CD4-positive, alpha-beta T cell treated with Interleukin-21 for 1 hour (primary cell): ENCODE measurements at regions not wholly inside any gene's neighbourhood (a gene's known extent, or its start where the extent isn't known, plus 50 kb on each side); places are given as distances from the start of the nearest gene placed in this dataset.

Experiments
- DNase-seq: peaks from one replicate; pipeline ENCODE4 v3.0.0-alpha.2; 2020

GRCh38 chr14:82390586-82390985, 856.9 kb upstream of the SEL1L start:
- DNase-seq = no peak

DNA sequence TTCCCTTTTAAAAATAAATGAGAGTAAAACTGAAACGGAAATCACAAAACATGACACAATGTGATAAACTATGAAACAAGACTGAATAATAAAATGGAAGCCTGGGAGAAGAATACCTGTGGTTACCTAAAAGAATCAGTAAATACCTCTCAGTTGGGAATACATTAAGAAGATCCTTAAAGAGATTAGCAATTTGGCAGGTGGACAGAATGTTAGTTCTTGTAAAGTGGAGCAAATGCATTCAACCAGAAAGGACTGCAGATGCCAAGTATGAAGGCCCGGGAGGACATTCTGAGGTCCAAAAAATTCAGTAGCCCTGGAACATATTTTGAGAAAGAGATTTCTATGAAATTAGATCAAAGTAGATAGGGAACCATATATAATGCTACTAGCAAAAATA, 861.3 kb upstream of the SEL1L start:
- DNase-seq = no peak

DNA sequence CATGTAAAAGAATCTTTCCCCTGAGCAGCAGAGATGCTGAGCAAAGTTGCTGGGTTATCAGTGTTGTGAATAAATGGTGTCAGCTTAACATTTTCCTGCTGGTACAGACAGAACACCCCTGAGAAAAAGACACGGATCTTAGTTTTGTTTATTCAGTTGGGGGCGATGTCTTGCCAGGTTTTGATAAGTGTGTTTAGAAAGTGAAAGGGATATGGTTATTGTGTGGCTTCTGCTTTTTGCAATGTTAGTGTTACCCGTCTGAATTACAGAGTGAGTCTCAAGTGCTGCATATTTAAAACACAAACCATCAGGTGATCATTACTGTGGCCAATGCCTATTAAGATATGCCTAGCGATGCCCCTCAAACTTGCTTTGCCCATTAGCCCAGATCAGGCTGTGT, 864.6 kb upstream of the SEL1L start:
- DNase-seq = no peak

DNA sequence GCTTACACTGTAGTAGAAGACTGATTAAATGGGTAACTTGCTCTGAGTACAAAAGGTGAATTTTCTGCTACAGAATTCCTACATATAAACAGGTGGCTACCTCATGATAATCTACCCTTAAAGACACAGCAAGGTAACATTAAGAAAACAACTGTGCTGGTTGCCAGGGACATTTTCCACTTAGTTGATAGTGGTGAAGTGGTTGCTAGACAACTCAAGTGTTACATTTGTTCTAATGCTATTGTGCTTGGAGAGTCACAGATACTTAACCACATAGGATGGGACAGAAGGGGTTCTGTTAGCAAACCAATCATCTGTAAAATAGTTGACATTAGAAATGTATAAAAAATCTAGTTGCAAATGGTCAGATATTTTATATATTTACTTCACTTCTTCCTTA, 870.3 kb upstream of the SEL1L start:
- DNase-seq = no peak

GRCh38 chr14:82410064-82410463, 876.4 kb upstream of the SEL1L start:
- no peak for DNase-seq

DNA sequence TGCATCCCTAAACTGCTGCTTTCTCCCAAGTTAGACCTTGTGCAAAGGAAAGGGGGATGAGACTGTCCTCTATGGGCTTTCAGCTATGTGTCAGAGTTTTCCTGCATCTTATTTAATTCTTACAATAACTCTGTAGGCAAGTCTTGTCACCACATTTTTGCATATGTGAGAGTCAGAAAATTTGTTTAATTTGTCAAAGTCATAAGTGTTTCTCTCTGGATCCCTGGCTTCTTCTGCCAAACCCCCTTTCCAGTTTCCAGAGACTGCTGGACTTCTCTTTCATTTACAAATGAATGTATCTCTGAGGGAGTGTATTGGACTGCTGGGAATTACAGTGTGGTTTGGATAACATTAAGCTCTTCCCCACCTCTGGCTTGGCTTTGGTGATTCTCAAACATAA, 877.6 kb upstream of the SEL1L start:
- no peak for DNase-seq

DNA sequence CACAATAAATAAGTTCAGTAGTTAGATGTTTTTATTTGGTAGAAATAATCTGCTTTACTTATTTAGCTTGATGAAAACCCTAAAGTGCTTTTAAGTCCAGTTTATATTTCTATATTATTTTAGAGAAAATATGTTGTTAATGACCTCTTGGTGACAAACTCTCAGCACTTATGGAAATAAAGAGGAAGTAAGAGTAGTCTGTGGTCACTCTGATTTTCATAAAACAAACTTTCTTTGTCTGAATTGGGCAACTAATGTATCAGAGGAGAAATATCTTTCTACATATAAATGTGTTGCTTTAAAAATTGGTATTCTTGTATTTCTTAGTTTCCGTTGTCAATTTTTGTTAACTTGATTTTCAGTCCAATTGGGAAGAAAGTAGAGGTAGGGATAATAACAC, 878.9 kb upstream of the SEL1L start:
- DNase-seq = no peak

DNA sequence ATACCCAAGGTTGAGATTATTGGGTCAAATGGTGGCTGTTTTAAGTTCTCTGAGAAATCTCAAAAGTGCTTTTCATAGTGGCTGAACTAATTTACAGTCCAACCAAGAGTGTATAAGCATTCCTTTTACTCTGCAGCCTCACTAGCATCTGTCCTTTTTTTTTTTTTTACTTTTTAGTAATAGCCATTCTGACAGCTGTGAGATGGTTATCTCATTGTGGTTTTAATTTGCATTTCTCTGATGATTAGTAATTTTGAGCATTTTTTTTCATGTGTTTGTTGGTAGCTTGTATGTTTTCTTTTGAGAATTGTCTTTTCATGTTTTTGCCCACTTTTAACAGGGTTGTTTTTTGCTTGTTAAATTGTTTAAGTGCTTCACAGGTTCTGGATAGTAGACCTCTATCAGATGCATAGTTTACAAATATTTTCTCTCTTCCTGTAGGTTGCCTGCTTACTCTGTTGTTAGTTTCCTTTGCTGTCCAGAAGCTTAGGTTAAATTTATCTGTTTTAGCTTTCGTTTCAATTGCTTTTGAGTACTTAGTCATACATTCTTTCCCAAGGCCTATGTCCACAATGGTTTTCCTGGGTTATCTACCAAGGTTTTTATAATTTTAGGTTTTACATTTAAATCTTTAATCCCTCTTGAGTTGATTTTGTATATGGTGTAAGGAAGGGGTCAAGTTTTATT, 881.3 kb upstream of the SEL1L start:
- DNase-seq = no peak

- no peak for DNase-seq
Measured at GRCh38 chr14:82419933-82420332, 886.3 kb upstream of the SEL1L start.

DNA sequence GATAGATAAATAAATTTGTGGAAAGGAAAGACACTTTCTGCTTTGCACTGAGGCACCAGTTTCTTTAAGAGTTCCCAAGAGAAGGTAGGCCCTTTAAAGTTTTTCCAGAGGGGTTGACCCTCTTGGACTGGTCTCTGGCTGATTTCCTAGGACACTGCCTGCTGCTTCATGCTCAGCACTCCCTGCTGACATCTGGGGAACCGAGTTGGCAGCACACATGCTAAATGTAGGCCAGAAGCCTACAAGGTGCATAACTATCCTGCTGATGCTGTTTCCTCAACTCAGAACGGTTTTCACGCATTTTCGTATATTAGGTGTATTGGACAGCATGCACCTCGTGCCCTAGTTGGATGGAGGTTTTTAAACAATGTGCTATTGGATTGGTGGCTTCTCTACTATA, 887.2 kb upstream of the SEL1L start:
- no peak for DNase-seq

DNA sequence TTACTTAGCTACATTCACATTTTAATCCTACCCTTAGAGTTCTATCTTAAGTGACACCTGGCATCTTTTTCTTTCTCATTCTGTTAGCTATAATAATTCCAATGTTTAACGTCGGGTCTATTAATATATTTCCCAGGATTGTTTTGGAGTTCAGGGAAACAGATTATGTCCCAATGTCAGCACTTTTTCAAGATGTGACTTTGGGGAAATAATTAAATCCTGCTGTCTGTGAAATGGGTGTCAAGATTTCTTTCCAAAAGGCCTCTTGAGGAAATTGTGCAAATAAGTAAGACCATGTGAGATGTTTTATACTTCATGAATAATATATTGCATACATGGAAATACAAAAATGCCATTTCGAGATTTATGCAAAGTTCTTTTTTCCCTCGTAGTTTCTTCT, 887.6 kb upstream of the SEL1L start:
- no peak for DNase-seq

- DNase-seq = no peak
Measured at GRCh38 chr14:82422230-82422629, 888.6 kb upstream of the SEL1L start.

- no peak for DNase-seq
Measured at GRCh38 chr14:82425261-82425660, 891.6 kb upstream of the SEL1L start.

GRCh38 chr14:82431031-82431430, 897.4 kb upstream of the SEL1L start:
- DNase-seq = no peak

DNA sequence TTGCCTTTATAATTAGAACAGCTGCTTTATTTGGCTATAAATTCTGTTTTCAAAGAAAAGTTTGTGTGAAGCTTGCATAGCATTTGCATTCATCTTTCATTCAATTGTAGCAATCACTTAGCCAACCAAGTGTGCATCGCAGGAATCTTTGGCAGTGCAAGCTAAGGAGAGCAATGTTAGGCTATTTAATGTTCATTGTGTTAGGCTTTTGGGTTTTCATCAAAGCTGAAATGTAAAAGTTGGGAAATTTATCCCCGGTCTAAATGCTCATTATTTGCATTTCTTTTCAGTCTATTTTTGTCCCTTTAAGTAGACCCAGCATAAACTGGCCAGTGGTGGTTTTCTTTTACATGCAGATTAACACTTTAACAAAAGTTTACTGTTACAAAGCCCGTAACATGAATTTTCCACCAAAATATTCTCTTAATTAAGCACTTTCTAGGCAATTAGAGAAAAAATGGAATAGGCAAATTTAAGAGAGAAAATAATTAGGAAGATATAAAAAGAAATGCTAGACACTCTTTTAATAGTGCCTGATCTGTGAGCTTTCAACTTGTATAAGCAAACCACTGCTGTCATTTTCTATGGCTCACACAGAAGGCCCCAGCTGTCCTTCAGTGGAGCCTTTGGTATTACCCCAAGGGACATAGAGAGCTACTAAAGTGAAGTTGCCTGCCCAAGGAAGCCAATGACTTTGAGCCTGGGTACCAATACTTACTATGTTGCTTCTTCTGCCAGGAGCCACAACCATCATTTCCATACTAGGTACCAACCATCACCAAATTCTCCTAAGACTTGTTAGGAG, 898.9 kb upstream of the SEL1L start:
- DNase-seq = no peak

GRCh38 chr14:82438436-82438835, 904.8 kb upstream of the SEL1L start:
- no peak for DNase-seq

GRCh38 chr14:82441270-82441669, 907.6 kb upstream of the SEL1L start:
- DNase-seq = no peak

DNA sequence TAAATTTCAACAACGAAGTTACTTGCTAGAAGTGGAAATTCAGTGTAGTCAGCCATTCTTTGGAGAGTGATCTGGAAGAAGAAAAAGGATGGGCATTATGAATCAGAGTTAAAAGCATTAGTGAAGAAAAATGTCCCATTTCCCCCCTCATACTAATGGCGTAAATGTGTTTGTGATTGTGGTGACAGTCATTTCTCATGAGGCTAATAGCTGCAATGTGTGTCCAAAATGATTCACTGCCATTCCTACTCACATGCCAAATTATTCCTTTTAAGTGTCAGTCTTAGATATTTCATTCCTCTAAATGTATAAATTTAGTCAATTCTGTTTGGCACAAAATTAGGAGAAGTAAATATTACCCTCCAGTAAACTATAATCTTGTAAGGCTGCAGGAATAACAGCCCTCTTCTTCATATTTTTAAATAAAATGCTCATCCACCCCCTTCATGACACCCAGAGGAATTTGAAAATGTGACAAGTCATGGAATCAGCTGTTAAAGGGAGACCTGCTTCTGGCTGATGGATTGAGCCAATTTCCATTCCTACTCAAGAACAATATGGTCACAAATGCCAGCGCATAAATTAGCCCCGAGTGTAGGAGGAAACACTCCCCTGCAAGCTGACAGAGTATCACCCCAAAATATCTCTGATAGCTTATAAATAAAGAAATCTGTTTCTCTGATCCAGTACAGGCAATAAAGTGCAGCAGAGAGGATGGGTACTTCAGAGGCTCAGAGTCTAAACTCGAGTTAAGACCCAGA, 912.3 kb upstream of the SEL1L start:
- DNase-seq = no peak

DNA sequence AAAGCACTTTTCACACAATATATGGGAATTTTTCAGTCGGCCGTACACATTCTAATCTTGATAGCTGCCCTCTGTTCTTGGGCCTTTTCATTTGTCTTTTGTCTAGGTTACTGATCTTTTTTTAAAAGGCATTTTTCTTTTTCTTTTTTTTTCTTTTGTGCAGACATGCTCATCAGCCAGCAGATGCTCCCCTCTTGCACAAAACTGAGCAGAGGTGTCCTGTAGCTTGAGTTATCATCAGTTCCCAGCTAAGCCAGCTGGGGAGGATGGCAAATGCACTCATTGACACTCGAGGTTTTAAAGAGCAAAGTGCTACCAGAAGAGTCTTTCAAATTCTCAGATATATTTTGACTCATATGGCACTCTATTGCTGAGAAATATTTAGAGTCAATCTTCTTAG, 913.9 kb upstream of the SEL1L start:
- no peak for DNase-seq

DNA sequence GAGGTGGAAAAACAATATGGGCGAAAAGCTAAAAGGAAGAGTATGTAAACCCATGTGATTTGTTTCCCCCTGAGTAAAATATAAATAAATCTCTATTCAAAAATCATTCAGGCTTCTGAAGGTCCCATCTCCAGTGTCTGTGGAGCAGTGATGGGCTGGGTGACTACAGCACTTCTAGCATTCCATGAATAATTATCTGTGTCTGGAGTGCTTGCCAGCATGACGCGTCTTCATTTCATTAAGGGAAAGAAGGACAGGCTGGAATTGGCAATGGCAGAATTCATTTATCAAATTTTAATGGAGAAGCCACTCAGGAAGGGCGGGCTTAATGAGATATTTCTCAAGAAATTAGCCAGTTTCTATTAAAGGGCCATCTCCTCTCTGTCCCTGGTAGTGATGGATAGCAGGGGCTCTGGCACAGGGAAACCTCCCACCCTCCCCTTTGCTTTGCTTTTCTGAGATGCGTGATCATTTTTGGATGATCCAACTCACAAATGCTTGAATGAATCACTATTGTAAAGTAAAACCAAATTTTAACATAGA, 916.3 kb upstream of the SEL1L start:
- no peak for DNase-seq

DNA sequence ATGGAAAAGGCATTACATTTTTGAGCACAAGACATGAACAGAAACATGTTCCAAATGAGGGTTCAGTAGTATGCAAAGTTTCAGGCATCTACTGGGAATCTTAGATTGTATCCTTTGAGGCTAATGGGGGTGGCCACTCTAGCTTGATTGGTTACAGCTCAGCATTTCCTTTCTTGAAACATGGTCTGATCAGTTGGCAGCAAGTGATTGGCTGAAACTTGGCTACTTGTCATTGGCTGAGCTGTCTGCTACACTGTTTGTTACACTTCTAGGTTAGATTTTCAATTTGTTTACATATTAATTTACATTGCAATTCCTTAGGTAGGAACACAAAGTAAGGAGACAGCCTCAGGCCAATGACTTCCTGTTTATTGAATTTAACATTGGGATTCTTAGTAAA, 918.0 kb upstream of the SEL1L start:
- no peak for DNase-seq

GRCh38 chr14:82482345-82482744, 948.7 kb upstream of the SEL1L start:
- DNase-seq = no peak

DNA sequence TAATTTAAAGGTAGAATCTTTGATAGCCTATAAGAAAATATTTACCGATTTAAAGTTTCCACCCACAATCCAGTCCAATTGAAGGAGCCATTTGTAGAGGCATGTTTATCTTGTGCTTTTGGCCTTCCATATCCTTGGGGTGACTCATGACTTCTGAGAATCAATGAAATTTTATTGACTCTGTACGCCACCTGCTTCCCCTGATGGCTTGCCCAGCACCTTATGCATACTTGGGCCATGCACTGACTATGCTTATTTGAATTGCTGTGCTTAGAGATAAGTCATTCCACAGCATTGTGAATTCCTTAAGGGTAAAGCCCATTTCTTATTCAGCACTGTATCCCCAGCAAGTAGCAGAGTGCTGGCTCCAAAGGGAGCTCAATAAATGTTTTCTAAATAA, 954.8 kb upstream of the SEL1L start:
- DNase-seq = no peak

DNA sequence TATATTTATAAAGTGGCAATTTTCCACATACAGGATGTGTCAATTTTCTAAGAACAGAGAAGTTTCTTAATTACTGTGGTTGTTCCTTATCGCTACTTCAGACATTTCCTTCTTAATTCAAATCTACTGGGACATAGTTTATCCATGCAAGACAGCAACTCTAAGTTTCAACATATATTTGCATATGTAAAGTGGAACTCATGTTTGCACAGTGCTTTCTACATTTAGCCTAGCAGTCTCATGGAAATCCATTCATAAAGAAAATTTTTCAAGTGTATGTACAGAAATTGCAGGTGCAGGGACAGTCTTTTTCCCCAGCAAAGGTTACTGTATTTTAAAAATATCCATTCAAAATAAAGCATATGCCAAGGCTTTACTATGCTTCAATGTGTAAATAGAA, 956.7 kb upstream of the SEL1L start:
- no peak for DNase-seq
